MM.1S (cell line): ENCODE measurements at regions not wholly inside any gene's neighbourhood (a gene's known extent, or its start where the extent isn't known, plus 50 kb on each side); places are given as distances from the start of the nearest gene placed in this dataset.

Source experiments
- CTCF ChIP-seq: fragments of 300-600 bp; sonication (generic); IDR thresholded peaks from 2 replicates; pipeline ENCODE4 v1.5.1; 2016; ENCODE audit warnings: antibody characterized with exemption, low read length, mixed read lengths
- EZH2 ChIP-seq: fragments of 300-600 bp; sonication (generic); optimal IDR thresholded peaks from 2 replicates; pipeline ENCODE3; 2017; ENCODE audit warnings: low read depth, mild to moderate bottlenecking, antibody characterized with exemption, low read length, mixed read lengths

GRCh38 chr6:166820483-166820882, 135.9 kb downstream of the RNASET2 start:
- TF ChIP-seq CTCF = no peak
- TF ChIP-seq EZH2 = no peak
